ENCODE measurements at regions not wholly inside any gene's neighbourhood (a gene's known extent, or its start where the extent isn't known, plus 50 kb on each side); places are given as distances from the start of the nearest gene placed in this dataset.

- TF ChIP-seq TSHZ2 (CRISPR knock-in tag; IDR thresholded peaks at IDR 0.05) (no peak), ZNF70 (CRISPR knock-in tag; IDR thresholded peaks at IDR 0.05) (no peak)
Measured at GRCh38 chr7:152975076-152975475, 215.5 kb downstream of the ACTR3B start (continued).

- no peak for ATAC-seq
- no peak for TF ChIP-seq TSHZ2 (CRISPR knock-in tag; IDR thresholded peaks at IDR 0.05)
- TF ChIP-seq CSDC2 (CRISPR knock-in tag; IDR thresholded peaks at IDR 0.05), result no peak
Measured at GRCh38 chr7:152979376-152979775, 219.8 kb downstream of the ACTR3B start.

- TF ChIP-seq ZNF8 (CRISPR knock-in tag; IDR thresholded peaks at IDR 0.05) (no peak), CREB5 (CRISPR knock-in tag; IDR thresholded peaks at IDR 0.05; ENCODE audit: low read depth) (no peak), BACH2 (CRISPR knock-in tag; IDR thresholded peaks at IDR 0.05; ENCODE audit: borderline replicate concordance) (no peak), SNAI2 (CRISPR knock-in tag; IDR thresholded peaks at IDR 0.05) (no peak), RARB (CRISPR knock-in tag; IDR thresholded peaks at IDR 0.05) (no peak), ZFP30 (CRISPR knock-in tag; IDR thresholded peaks at IDR 0.05) (no peak), PPARA (CRISPR knock-in tag; IDR thresholded peaks at IDR 0.05; ENCODE audit: borderline replicate concordance) (no peak), ZC3H10 (CRISPR knock-in tag; IDR thresholded peaks at IDR 0.05) (no peak), CSRNP3 (CRISPR knock-in tag; IDR thresholded peaks at IDR 0.05) (no peak), CSDC2 (CRISPR knock-in tag; IDR thresholded peaks at IDR 0.05) (no peak), ZFP3 (CRISPR knock-in tag; IDR thresholded peaks at IDR 0.05) (no peak), ESRRG (CRISPR knock-in tag; IDR thresholded peaks at IDR 0.05) (no peak), TCF4 (CRISPR knock-in tag; IDR thresholded peaks at IDR 0.05; ENCODE audit: borderline replicate concordance) (no peak), ARNTL (CRISPR knock-in tag; IDR thresholded peaks at IDR 0.05; ENCODE audit: borderline replicate concordance, low read depth) (no peak), TOX (CRISPR knock-in tag; IDR thresholded peaks at IDR 0.05; ENCODE audit: borderline replicate concordance) (no peak), PATZ1 (CRISPR knock-in tag; IDR thresholded peaks at IDR 0.05; ENCODE audit: borderline replicate concordance) (no peak), ZNF70 (CRISPR knock-in tag; IDR thresholded peaks at IDR 0.05) (no peak), TSHZ2 (CRISPR knock-in tag; IDR thresholded peaks at IDR 0.05) (no peak), GLIS3 (CRISPR knock-in tag; IDR thresholded peaks at IDR 0.05) (no peak), ZNF565 (CRISPR knock-in tag; conservative IDR thresholded peaks at IDR 0.05; ENCODE audit: low read depth) (no peak)
- no peak for ATAC-seq
Measured at GRCh38 chr7:152984421-152984820, 224.9 kb downstream of the ACTR3B start.

Data from SK-N-SH treated with all-trans-retinoic acid at 6 μM for 48 hours (cell line).